Stimulated activated CD4-positive, alpha-beta T cell treated with anti-CD3 and anti-CD28 coated beads, TNF-alpha, amount 100 ng/mL, for 48 hours (primary cell): ENCODE measurements at regions not wholly inside any gene's neighbourhood (a gene's known extent, or its start where the extent isn't known, plus 50 kb on each side); places are given as distances from the start of the nearest gene placed in this dataset.

Experiments
- DNase-seq, 3 donors: peaks; one replicate each; pipeline ENCODE4 v3.0.0-alpha.2; 2020; ENCODE audit warnings: low read depth in 3 of 3

DNA sequence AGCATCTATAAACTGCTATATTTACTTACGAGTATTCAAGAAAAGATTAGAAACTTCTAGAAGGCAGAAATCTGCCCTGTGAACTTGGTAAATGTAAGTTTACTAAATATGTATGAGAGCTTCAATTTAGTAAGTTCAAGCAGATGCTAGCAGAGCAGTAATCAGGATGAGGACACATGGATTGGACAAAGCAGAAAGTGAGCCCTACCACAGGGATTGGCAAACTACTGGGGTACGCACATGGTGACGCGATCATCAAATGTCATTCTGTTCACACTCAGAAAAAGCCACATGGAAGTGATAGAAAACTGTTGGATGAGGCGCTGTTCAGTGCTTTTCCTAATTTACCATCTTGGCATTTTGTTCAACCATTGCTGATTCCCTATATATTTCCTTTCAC is 360.2 kb upstream of the ZNF385D start:
- DNase-seq: no peak

- DNase-seq: no peak
Observed at GRCh38 chr3:22113453-22113852, 362.4 kb upstream of the ZNF385D start.

- DNase-seq: no peak
Observed at GRCh38 chr3:22115581-22115980, 364.6 kb upstream of the ZNF385D start.

- DNase-seq: no peak
Observed at GRCh38 chr3:22117091-22117490, 366.1 kb upstream of the ZNF385D start.

DNA sequence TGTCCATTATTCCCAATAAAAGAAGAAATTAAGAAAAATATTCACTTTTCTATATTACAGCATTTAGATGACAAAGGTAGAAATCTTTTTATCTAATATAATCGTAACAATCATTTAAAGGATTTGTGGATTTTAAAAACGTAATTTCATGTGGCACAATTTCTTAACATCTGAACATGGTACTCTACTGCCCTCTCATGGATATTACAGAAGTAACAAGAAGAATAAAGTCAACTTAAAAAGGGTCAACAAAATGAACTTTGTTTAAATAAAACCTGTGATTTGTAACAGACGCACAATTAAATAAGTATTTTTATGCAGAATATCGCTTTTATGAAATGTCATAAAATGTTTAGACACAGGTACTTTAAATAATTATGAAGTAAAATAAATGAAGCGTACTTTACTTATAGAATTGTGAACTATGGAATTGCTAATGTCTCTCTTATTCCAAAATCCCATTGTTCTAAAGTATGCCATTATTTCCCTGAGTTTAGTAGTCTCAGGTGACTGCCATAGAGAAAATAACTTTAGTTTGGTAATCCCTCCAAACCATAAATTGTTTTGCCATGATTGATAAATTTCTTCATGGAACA is 366.8 kb upstream of the ZNF385D start:
- DNase-seq: no peak

DNA sequence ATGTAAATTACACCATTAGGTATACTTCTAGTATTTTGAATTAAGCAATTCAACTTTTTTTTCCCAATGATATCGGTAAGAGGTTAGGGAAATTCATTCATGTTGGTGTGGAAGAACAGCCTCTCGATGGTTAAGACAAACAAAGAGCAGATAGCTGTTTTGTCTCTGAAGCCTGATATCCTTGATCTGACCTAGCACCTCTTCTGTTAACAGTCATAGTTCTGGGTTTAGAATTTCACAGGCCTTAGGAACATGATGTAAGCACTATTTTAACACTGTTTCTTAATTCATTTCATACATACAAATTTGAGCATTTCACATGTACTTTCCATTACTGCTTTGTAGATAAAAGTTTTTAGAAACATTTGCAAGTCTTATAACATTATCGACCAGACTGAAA is 367.5 kb upstream of the ZNF385D start:
- no peak for DNase-seq

- no peak for DNase-seq
Observed at GRCh38 chr3:22121068-22121701, 370.2 kb upstream of the ZNF385D start.

DNA sequence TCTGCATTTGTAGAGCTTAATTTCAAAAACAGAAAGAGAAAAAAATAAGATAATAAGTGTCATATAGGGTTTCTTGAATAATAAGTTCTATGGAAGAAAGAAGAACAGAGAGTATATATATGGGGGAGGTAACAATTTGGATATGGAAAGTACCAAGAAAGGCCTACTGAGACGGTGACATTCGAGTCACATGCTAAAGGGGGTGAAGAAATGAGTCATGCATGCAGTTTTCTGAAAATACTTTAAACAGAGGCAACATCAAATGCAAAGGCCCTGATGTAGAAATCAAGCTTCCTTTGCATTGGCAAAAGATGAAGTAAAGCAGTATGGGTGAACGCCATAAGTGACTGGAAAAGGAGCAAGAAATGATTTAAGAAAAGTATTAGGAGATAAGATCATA is 371.6 kb upstream of the ZNF385D start:
- DNase-seq: no peak

GRCh38 chr3:22129101-22129500 is 378.1 kb upstream of the ZNF385D start:
- DNase-seq: no peak

- DNase-seq: no peak
Observed at GRCh38 chr3:22141769-22142168, 390.8 kb upstream of the ZNF385D start.

GRCh38 chr3:22147161-22147560 is 396.2 kb upstream of the ZNF385D start:
- no peak for DNase-seq

DNA sequence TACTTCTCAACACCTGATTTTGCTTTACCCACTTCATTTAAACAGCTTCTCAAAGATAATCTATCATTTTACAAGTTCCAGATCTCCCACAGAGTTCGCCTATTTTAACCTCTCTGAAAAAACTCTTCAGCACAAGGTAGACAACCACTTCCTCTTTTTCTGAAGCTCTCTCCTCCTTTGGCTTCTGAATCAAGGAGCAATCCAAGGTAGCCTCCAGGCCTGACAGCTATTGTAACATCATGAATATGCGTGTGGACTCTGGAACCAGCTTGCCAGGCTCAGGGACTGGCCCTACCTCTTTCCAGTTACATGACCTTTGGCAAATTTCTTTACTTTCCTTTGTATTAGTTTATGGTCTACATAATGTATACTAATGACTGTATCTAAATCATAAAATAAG is 405.9 kb upstream of the ZNF385D start:
- no peak for DNase-seq

DNA sequence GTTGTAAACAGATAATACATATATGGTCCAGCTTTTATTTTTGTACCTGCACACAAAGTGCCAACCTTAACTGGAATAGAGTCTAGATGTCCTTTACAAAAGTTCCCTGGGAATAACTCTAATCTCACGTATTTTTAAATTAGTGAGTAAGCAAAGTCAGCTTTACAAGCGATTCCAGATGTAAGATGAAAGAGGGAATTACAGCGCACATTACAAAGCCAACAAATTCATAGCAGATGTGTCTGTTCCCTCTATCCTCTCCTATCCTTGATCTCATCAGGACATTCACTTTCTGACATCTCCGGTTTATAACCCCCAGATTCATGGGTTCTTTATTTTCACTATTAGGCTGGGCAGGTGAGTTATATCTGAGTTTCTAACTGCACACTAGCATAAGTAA is 406.8 kb upstream of the ZNF385D start:
- no peak for DNase-seq

- no peak for DNase-seq
Observed at GRCh38 chr3:22159004-22159695, 408.1 kb upstream of the ZNF385D start.

DNA sequence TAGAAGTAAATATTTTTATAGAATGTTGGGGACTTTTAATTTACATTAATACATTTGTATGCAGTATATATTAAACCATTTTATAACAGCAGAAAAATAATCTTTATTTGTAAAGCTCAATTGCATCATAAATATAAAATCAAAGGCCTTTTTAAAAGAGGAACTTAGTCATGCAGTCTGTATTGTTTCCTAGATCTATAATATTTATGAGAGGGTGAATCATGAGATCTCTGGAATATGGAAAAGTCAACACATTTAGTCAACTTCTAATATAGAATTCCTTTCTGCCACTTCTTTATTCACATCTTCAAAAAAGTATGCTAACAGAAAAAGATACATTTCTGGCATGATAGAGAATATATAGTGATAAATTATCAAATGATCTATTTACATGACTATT is 410.3 kb upstream of the ZNF385D start:
- DNase-seq: no peak

- no peak for DNase-seq
Observed at GRCh38 chr3:22170370-22170769, 419.4 kb upstream of the ZNF385D start.

DNA sequence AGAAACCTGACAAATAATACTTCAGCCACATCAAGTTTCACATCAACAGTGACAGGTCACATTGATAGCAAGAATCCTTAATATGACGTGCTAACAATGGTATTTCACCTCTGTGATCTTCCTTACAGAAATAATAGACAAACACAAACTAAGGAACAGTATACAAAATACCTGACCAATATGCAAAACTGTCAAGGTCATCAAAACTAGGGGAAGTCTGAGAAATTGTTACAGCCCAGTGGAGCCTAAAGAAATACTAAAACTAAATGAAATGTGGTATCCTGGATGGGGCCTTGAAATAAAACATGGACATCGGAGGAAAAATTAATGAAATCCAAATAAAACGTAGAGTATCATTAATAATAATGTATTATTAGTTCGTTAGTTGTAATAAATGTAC is 422.0 kb upstream of the ZNF385D start:
- DNase-seq: no peak

DNA sequence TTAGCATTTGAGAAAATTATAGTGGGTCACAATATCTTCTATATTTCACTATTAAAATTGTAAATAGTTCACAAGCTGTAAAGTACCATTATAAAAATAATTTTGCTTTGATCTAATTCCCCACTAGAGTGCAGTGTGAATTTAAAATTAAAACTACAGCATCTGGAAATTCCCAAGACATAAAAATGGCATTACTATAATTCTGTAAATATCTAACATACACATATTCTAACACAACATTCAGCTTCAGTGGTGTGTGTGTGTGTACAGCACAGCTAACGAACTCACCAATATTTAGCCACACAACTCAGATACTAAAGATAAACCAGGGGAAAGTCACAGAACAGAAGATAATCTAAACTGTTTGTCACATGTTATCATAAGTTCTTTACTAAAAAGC is 424.9 kb upstream of the ZNF385D start:
- DNase-seq: no peak

GRCh38 chr3:22176911-22177310 is 425.9 kb upstream of the ZNF385D start:
- DNase-seq: no peak

DNA sequence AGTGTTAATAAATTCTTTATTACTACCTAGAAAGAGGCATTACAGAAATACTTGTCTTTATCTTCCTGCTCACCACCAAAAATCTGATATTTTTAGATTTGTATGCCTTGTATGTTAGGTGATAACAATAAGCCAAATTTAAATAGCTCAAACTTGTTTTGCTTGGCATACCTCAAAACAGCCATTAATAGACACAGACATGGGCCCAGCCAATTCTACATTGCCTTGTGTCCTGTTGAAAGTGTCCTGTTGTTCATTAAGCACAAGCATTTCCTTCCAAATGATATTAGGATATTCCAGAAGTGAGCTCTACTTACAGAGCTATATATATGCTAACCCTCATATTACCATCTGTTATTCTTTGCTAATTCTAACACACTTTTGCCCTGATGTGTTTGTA is 438.6 kb upstream of the ZNF385D start:
- DNase-seq: no peak

- DNase-seq: no peak
Observed at GRCh38 chr3:22199095-22199494, 448.1 kb upstream of the ZNF385D start.

DNA sequence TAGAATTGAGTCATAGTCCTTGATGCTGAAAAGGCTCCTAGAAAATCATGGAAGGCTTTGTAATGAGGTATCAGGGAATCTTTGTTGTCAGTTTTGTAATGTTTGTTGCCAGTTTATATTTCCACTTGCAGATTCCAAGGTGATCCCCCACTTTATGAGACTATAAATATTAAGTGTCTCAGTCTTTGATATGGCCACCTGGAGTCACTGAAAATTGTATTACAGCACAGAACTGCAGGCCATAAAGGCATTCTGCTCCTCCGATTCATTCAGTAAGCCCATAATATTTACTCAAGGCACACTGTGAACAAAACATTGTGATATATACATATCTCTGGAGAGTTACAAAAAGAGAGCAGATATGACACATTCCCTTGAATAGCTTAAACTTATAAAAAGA is 457.8 kb upstream of the ZNF385D start:
- DNase-seq: no peak

- no peak for DNase-seq
Observed at GRCh38 chr3:22209578-22209977, 458.6 kb upstream of the ZNF385D start.
